LNCAP (cell line): ENCODE measurements at regions not wholly inside any gene's neighbourhood (a gene's known extent, or its start where the extent isn't known, plus 50 kb on each side); places are given as distances from the start of the nearest gene placed in this dataset.

Source experiments
- TF ChIP-seq, protein P1 (sequence below): fragments of 450-650 bp; IDR thresholded peaks from 2 replicates; pipeline ENCODE4 v1.5.1; 2017; ENCODE audit warnings: mild to moderate bottlenecking

- TF ChIP-seq, protein P1, sequence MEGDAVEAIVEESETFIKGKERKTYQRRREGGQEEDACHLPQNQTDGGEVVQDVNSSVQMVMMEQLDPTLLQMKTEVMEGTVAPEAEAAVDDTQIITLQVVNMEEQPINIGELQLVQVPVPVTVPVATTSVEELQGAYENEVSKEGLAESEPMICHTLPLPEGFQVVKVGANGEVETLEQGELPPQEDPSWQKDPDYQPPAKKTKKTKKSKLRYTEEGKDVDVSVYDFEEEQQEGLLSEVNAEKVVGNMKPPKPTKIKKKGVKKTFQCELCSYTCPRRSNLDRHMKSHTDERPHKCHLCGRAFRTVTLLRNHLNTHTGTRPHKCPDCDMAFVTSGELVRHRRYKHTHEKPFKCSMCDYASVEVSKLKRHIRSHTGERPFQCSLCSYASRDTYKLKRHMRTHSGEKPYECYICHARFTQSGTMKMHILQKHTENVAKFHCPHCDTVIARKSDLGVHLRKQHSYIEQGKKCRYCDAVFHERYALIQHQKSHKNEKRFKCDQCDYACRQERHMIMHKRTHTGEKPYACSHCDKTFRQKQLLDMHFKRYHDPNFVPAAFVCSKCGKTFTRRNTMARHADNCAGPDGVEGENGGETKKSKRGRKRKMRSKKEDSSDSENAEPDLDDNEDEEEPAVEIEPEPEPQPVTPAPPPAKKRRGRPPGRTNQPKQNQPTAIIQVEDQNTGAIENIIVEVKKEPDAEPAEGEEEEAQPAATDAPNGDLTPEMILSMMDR: no peak
Measured at GRCh38 chr15:35705884-35706585, 160.1 kb upstream of the DPH6 start.

- TF ChIP-seq, protein P1: no peak
Measured at GRCh38 chr15:35712956-35713355, 167.0 kb upstream of the DPH6 start.

DNA sequence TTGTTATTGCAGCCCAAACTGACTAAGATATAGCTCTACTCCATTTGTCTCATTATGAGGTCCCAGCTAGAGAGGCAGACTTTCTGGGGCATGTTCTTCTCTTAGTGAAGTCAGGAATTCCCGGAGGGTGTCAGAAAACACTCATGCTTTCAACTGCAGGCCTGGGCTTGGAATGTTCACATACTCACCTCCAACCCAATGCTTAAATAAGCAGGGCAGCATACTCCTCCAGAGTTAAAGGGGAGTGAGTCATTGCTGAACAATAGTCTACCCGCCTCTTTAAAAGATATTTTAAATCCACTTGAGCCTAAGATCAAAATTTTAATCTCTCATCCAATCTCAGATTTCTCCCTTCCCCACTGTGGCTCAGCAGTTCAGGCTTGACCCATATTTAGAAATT lies 167.8 kb upstream of the DPH6 start:
- TF ChIP-seq, protein P1: no peak

DNA sequence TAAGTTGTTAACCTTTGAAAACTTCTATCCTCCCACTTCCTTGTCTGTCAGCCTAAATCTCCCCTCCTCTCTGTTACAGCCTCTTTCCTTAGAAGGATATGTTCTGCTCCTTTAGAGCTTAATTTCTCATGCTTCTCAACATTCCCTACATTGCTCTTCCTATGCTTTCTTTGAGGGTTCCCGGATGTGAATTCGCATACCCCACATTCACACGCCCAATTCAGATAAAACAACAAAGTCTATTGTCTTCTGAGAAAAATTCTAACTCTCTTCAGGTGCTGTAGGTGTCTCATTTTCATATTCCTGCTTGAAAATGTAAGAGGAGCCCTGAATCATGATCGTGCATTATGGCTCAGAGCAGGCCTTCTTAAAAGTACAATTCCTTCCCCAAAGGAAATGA lies 171.8 kb upstream of the DPH6 start:
- TF ChIP-seq, protein P1: no peak

DNA sequence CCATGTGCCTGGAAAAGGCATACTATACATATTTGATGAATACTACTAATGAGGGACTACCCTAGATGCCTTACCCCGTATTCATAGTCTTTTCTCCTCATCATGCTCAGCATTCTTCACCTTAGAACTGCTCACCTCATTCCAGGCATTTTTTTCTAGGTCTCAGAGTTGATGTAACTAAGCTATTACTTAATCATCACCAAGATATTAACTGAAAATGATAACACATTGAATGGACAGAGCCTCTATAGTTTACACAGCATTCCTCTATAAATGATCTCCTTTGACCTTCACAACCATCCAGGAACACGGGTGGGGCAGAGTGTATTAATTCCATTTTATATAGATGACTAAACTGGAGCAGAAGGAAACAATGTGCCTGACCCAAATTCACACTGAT lies 174.1 kb upstream of the DPH6 start:
- TF ChIP-seq, protein P1: no peak

GRCh38 chr15:35720984-35721383 lies 175.0 kb upstream of the DPH6 start:
- TF ChIP-seq, protein P1: no peak

DNA sequence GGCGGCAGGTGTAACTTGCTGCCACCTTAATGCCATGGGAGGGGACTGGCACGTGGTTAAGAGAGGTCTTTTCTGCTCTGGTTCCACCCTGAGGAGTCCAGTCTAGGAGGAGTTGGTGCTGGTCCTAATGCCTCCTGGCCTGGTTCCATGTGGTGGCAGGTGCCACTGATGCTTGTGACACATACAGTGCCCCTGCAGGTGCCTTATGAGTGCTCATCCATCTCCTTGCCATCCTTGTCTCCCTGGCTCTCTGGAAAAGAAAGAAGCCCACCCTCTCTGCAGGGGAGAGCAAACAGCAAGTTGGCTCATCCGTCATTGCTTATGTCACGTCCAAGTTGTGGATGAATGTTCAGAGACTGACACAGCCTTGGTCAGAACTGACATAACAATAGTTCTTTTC lies 175.8 kb upstream of the DPH6 start:
- TF ChIP-seq, protein P1: no peak

DNA sequence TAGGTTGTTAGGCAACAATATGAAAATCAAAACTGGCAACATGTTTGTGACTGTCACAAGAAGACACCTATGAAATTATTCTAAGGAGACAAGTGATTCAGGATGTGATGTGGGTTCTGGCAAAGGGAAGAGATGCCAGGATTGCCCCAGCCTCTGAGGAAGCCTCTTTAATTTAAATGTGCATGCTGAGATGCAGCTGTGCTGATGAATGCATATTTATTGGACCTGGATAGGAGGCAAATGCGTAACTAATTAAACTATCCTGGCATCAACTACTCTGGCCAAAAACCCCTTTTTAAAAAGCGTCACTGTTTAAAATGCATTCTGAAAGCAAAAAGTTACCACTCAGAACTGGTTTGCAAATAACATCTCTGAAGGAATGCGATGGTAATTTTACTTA lies 176.5 kb upstream of the DPH6 start:
- TF ChIP-seq, protein P1: no peak
